GM12878 (cell line): ENCODE measurements at regions not wholly inside any gene's neighbourhood (a gene's known extent, or its start where the extent isn't known, plus 50 kb on each side); places are given as distances from the start of the nearest gene placed in this dataset.

Experiments used
- BHLHE40 ChIP-seq, 2 experiments: fragments of 450-650 bp in 1 of 2; IDR thresholded peaks; 2 replicates each; pipeline ENCODE4 v1.6.1; 2011 to 2017; ENCODE audit warnings: low read depth in 2 of 2, borderline replicate concordance in 1 of 2, improper control_type of control experiment in 1 of 2, low read length in 1 of 2, mild to moderate bottlenecking in 1 of 2
- BRCA1 ChIP-seq: IDR thresholded peaks from 2 replicates; pipeline ENCODE4 v1.6.1; 2011; ENCODE audit warnings: low read depth, low read length, improper control_type of control experiment
- CBFB ChIP-seq: IDR thresholded peaks from 2 replicates; pipeline ENCODE4 v1.6.1; 2016; ENCODE audit warnings: antibody characterized with exemption, low read depth
- CREB1 ChIP-seq: IDR thresholded peaks from 2 replicates; pipeline ENCODE4 v1.6.1; 2012; ENCODE audit warnings: low read depth, mild to moderate bottlenecking, inconsistent platforms
- FOXM1 ChIP-seq: IDR thresholded peaks from 2 replicates; pipeline ENCODE4 v1.6.1; 2012; ENCODE audit warnings: low read depth, mild to moderate bottlenecking, inconsistent platforms, low read length, moderate library complexity
- MEF2B ChIP-seq: fragments of 450-650 bp; IDR thresholded peaks from 2 replicates; pipeline ENCODE4 v1.6.1; 2018; ENCODE audit warnings: mild to moderate bottlenecking, moderate library complexity; ENCODE audit not compliant: partially characterized antibody, poor library complexity, severe bottlenecking
- NFXL1 ChIP-seq: fragments of 450-650 bp; IDR thresholded peaks from 2 replicates; pipeline ENCODE4 v1.6.1; 2017; ENCODE audit warnings: antibody characterized with exemption, mild to moderate bottlenecking, borderline replicate concordance
- NR2C1 ChIP-seq: fragments of 450-650 bp; IDR thresholded peaks from 2 replicates; pipeline ENCODE4 v1.6.1; 2017; ENCODE audit warnings: antibody characterized with exemption, mild to moderate bottlenecking, moderate library complexity
- RB1 ChIP-seq: fragments of 450-650 bp; formaldehyde crosslinking; IDR thresholded peaks from 2 replicates; pipeline ENCODE4 v1.6.1; 2017; ENCODE audit warnings: mild to moderate bottlenecking, borderline replicate concordance
- ZNF384 ChIP-seq: IDR thresholded peaks from 2 replicates; pipeline ENCODE4 v1.6.1; 2012; ENCODE audit warnings: low read depth, mild to moderate bottlenecking, low read length, improper control_type of control experiment, borderline replicate concordance
- TF ChIP-seq, protein P1 (sequence below): fragments of 450-650 bp; IDR thresholded peaks from 2 replicates; pipeline ENCODE4 v1.6.1; 2018; ENCODE audit warnings: mild to moderate bottlenecking, low read depth, moderate library complexity; ENCODE audit not compliant: partially characterized antibody

DNA sequence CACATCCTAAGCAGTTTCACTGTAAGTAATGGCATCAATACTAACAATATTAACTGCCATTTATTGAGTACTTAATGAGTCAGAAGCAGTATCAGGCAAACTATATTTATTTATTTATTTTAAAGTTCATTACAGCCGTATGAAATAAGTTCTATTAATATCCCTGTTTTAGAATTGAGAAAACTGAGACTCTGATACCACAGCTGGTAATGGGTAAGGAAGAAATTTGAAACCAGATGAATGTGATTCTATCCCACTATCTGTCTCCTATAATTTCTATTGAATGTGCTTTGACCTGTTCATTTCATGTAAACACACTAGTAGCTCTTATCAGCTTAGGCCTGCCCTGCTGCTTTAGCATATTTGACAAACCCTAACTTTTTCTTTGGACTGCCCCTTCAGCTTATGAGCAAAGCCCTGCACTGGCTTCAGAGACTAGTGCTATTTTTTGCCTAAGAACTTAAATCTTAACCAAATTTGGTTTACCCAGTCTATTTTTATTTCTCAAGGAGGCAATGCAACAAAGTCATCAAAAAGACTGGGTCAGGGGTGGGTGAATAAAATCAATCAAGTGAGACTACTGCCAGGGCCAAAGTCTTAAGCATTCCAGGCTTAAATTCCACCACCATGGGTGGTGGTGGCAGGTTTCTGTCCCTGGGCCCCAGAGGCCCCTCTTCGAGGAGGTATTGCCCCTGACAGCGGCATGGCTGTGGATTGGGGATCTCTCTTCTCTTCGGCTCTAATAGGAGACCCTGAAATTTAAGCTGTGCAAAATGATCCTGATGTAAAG is 143.4 kb downstream of the DLEU7 start (continued):
- TF ChIP-seq, protein P1, sequence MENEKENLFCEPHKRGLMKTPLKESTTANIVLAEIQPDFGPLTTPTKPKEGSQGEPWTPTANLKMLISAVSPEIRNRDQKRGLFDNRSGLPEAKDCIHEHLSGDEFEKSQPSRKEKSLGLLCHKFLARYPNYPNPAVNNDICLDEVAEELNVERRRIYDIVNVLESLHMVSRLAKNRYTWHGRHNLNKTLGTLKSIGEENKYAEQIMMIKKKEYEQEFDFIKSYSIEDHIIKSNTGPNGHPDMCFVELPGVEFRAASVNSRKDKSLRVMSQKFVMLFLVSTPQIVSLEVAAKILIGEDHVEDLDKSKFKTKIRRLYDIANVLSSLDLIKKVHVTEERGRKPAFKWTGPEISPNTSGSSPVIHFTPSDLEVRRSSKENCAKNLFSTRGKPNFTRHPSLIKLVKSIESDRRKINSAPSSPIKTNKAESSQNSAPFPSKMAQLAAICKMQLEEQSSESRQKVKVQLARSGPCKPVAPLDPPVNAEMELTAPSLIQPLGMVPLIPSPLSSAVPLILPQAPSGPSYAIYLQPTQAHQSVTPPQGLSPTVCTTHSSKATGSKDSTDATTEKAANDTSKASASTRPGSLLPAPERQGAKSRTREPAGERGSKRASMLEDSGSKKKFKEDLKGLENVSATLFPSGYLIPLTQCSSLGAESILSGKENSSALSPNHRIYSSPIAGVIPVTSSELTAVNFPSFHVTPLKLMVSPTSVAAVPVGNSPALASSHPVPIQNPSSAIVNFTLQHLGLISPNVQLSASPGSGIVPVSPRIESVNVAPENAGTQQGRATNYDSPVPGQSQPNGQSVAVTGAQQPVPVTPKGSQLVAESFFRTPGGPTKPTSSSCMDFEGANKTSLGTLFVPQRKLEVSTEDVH, result no peak
- TF ChIP-seq CBFB (no peak), MEF2B (no peak), NR2C1 (no peak), NFXL1 (no peak), ZNF384 (no peak), BRCA1 (no peak), RB1 (no peak), CREB1 (no peak), BHLHE40 (IDR thresholded peaks at IDR 0.05; ENCODE audit: borderline replicate concordance in 1 of 2, low read depth in 2 of 2, low read length in 1 of 2) (no peak), FOXM1 (no peak)
